ENCODE measurements at regions not wholly inside any gene's neighbourhood (a gene's known extent, or its start where the extent isn't known, plus 50 kb on each side); places are given as distances from the start of the nearest gene placed in this dataset.

DNA sequence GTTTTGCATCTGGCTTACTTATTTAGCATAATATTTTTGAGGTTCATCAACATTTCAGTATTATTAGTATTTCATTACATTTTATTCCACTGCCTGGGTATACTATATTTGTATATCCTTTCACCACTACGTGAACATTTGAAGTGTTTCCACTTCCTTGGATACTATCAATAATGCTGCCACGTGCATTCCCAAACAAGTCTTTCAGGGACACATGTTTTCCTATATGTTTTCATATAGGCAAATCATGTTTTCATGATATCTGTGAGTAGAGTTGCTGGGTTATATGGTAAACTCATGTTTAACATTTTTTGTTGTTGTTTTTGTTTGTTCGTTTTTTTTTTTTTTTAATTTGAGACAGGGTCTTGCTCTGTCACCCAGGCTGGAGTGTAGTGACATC lies 380.1 kb downstream of the OMA1 start:
- no peaks in the 10 kb centered on the region for H3K27me3 ChIP-seq (ENCODE audit: control insufficient read depth, insufficient read depth, low read length, poor library complexity, severe bottlenecking)
- H3K27ac ChIP-seq (ENCODE audit: low read depth, low read length), result no peak overlapping the region
- Mint-ChIP-seq H3K27me3 (ENCODE audit: insufficient read depth) (no peaks in the 10 kb centered on the region), H3K4me3 (no peak overlapping the region), H3K4me1 (peaks cover 25% of the 10 kb centered on the region), H3K27ac (no peak overlapping the region), H3K36me3 (ENCODE audit: low read depth) (no peaks in the 10 kb centered on the region), H3K9me3 (peaks cover 28% of the 10 kb centered on the region)
- no peak overlapping the region for H3K4me3 ChIP-seq (ENCODE audit: low read length)
- H3K36me3 ChIP-seq (ENCODE audit: control insufficient read depth, insufficient read depth, low read length), result no peaks in the 10 kb centered on the region
- TF ChIP-seq, protein P1, sequence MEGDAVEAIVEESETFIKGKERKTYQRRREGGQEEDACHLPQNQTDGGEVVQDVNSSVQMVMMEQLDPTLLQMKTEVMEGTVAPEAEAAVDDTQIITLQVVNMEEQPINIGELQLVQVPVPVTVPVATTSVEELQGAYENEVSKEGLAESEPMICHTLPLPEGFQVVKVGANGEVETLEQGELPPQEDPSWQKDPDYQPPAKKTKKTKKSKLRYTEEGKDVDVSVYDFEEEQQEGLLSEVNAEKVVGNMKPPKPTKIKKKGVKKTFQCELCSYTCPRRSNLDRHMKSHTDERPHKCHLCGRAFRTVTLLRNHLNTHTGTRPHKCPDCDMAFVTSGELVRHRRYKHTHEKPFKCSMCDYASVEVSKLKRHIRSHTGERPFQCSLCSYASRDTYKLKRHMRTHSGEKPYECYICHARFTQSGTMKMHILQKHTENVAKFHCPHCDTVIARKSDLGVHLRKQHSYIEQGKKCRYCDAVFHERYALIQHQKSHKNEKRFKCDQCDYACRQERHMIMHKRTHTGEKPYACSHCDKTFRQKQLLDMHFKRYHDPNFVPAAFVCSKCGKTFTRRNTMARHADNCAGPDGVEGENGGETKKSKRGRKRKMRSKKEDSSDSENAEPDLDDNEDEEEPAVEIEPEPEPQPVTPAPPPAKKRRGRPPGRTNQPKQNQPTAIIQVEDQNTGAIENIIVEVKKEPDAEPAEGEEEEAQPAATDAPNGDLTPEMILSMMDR (conservative IDR thresholded peaks at IDR 0.05), result no peak
- WGBS, 2 experiments (ENCODE audit: insufficient coverage in 1 of 2, insufficient read length in 1 of 2), result 92 to 100% methylated on average over 2 to 3 of the region's 3 CpGs
- H3K9ac ChIP-seq (ENCODE audit: extremely low read depth, low read length, poor library complexity, severe bottlenecking), result no peak overlapping the region
- no peak for DNase-seq
- H3K9me3 ChIP-seq (ENCODE audit: control insufficient read depth, low read length), result peaks cover 18% of the 10 kb centered on the region
- peaks cover 3% of the 10 kb centered on the region for H3K4me1 ChIP-seq (ENCODE audit: control insufficient read depth, insufficient read depth, low read length)

DNA sequence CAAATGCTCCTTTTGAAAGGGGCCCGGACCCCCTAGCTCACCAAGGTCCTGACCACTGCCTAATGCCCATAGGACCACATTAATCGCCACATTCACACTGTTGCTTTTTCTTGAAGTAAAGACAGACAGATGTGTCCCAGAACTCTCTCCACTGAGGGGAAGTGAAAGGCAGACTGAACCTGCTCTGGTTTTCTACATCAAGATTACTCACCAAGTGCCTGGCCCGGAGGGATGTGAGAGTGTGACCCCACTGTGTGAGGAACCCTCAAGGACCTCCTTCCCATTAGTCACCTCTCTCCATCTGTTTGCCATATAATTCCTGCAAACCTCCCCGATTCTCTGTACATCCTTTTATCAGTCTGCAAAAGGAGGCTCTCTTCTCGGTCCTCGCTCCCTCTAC lies 381.5 kb downstream of the OMA1 start:
- Histone ChIP-seq H3K27ac (ENCODE audit: low read depth, low read length) (no peak overlapping the region), H3K9ac (ENCODE audit: extremely low read depth, low read length, poor library complexity, severe bottlenecking) (no peak overlapping the region), H3K36me3 (ENCODE audit: control insufficient read depth, insufficient read depth, low read length) (no peaks in the 10 kb centered on the region), H3K4me1 (ENCODE audit: control insufficient read depth, insufficient read depth, low read length) (peaks cover 3% of the 10 kb centered on the region), H3K4me3 (ENCODE audit: low read length) (no peak overlapping the region), H3K9me3 (ENCODE audit: control insufficient read depth, low read length) (peaks cover 12% of the 10 kb centered on the region), H3K27me3 (ENCODE audit: control insufficient read depth, insufficient read depth, low read length, poor library complexity, severe bottlenecking) (no peaks in the 10 kb centered on the region)
- 90 to 95% methylated on average over 3 to 6 of the region's 6 CpGs for WGBS, 2 experiments (ENCODE audit: insufficient coverage in 1 of 2, insufficient read length in 1 of 2)
- no peaks in the 10 kb centered on the region for H3K36me3 Mint-ChIP-seq (ENCODE audit: low read depth)
- no peak for DNase-seq
- TF ChIP-seq, protein P1 (conservative IDR thresholded peaks at IDR 0.05), result no peak
- H3K4me1 Mint-ChIP-seq, result peaks cover 22% of the 10 kb centered on the region
- peaks cover 15% of the 10 kb centered on the region for H3K9me3 Mint-ChIP-seq
- H3K27ac Mint-ChIP-seq, result no peak overlapping the region
- no peak overlapping the region for H3K4me3 Mint-ChIP-seq
- no peaks in the 10 kb centered on the region for H3K27me3 Mint-ChIP-seq (ENCODE audit: insufficient read depth)

DNA sequence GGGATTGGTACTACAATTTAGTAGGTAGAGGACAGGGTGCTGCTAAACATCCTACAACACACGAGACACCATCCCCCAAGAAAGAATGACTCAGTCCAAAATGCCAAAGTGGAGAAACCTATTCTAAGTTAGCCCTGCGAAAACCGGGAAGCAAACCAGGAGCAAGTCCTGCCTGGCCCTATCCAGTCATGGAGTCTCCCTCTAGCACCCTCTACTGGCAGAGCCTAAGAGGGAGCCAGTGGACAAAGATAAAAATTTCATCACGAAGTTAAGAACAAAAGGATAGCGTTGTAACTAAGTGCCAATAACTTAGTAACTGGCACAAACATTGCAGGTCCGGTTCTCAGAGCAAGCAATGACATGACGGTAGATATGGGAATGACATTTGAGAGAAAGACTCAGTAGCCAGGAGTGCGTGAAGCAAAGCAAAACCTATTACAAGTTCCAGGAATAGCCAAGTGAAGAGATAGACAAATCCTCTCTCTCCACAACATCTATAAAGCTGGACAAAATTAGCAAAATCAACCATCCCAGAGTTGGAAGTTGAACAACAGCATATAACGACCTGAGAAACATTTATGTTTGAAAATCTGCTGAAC lies 383.5 kb downstream of the OMA1 start:
- TF ChIP-seq, protein P1 (conservative IDR thresholded peaks at IDR 0.05), result peak; percentile 94
- no peak overlapping the region for H3K27ac ChIP-seq (ENCODE audit: low read depth, low read length)
- no peak overlapping the region for H3K9ac ChIP-seq (ENCODE audit: extremely low read depth, low read length, poor library complexity, severe bottlenecking)
- 41 to 45% methylated on average over 5 to 9 of the region's 9 CpGs for WGBS, 2 experiments (ENCODE audit: insufficient coverage in 1 of 2, insufficient read length in 1 of 2)
- peak; percentile 87 for DNase-seq
- peaks cover 1% of the 10 kb centered on the region for H3K4me1 Mint-ChIP-seq
- no peaks in the 10 kb centered on the region for H3K36me3 ChIP-seq (ENCODE audit: control insufficient read depth, insufficient read depth, low read length)
- peaks cover 3% of the 10 kb centered on the region for H3K4me1 ChIP-seq (ENCODE audit: control insufficient read depth, insufficient read depth, low read length)
- H3K9me3 Mint-ChIP-seq, result peaks cover 9% of the 10 kb centered on the region
- no peaks in the 10 kb centered on the region for H3K27me3 Mint-ChIP-seq (ENCODE audit: insufficient read depth)
- no peaks in the 10 kb centered on the region for H3K36me3 Mint-ChIP-seq (ENCODE audit: low read depth)
- H3K4me3 ChIP-seq (ENCODE audit: low read length), result no peak overlapping the region
- H3K27me3 ChIP-seq (ENCODE audit: control insufficient read depth, insufficient read depth, low read length, poor library complexity, severe bottlenecking), result no peaks in the 10 kb centered on the region
- no peak overlapping the region for H3K4me3 Mint-ChIP-seq
- peaks cover 12% of the 10 kb centered on the region for H3K9me3 ChIP-seq (ENCODE audit: control insufficient read depth, low read length)
- H3K27ac Mint-ChIP-seq, result no peak overlapping the region
